Stimulated activated naive CD8-positive, alpha-beta T cell treated with anti-CD3 and anti-CD28 coated beads, Interleukin-15, Interleukin-2, amounts not matched to agents 100 ng/mL and 50 ng/mL, for 24 hours (primary cell): ENCODE measurements at regions not wholly inside any gene's neighbourhood (a gene's known extent, or its start where the extent isn't known, plus 50 kb on each side); places are given as distances from the start of the nearest gene placed in this dataset.

Source experiments
- H3K27ac Mint-ChIP-seq: one replicate; pipeline ENCODE4 v1.8.0; 2021; ENCODE audit warnings: mild to moderate bottlenecking, mixed read lengths
- H3K27me3 Mint-ChIP-seq: one replicate; pipeline ENCODE4 v1.8.0; 2021; ENCODE audit warnings: mixed read lengths
- H3K36me3 Mint-ChIP-seq: one replicate; pipeline ENCODE4 v1.8.0; 2021; ENCODE audit warnings: low read depth, mixed read lengths
- H3K4me1 Mint-ChIP-seq: one replicate; pipeline ENCODE4 v1.8.0; 2021; ENCODE audit warnings: low read depth, mixed read lengths
- H3K4me3 Mint-ChIP-seq: one replicate; pipeline ENCODE4 v1.8.0; 2021; ENCODE audit warnings: mild to moderate bottlenecking, mixed read lengths
- H3K9me3 Mint-ChIP-seq: one replicate; pipeline ENCODE4 v1.8.0; 2021; ENCODE audit warnings: mixed read lengths

DNA sequence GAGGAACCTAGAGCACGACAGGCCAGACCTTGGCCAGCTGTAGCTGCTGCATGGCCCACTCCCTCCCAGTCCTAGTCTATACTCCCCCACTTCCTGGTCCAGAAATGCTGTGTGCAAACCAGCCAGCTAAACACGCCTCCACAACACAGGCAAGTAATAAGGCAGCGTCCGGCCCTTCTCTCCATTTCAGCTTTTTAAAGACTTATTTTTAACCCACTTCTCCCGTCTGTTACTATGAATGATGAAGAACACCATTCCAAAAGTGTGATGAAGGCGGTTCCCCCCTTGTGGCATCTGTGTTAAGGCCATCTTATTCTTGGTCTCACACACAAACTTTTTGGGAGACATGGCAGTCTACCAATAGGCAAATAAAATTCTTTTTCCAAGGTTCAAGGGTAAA lies 164.1 kb upstream of the CHRNA7 start:
- Mint-ChIP-seq H3K27me3 (peaks cover 33% of the 10 kb centered on the region), H3K9me3 (no peaks in the 10 kb centered on the region), H3K27ac (no peak overlapping the region), H3K36me3 (no peaks in the 10 kb centered on the region), H3K4me3 (no peak overlapping the region), H3K4me1 (peaks cover 5% of the 10 kb centered on the region)

GRCh38 chr15:31867536-31868442 lies 162.5 kb upstream of the CHRNA7 start:
- peaks cover 35% of the 10 kb centered on the region for H3K27me3 Mint-ChIP-seq
- no peaks in the 10 kb centered on the region for H3K9me3 Mint-ChIP-seq
- H3K4me1 Mint-ChIP-seq, result peaks cover 5% of the 10 kb centered on the region
- no peaks in the 10 kb centered on the region for H3K36me3 Mint-ChIP-seq
- no peak overlapping the region for H3K4me3 Mint-ChIP-seq
- no peak overlapping the region for H3K27ac Mint-ChIP-seq

DNA sequence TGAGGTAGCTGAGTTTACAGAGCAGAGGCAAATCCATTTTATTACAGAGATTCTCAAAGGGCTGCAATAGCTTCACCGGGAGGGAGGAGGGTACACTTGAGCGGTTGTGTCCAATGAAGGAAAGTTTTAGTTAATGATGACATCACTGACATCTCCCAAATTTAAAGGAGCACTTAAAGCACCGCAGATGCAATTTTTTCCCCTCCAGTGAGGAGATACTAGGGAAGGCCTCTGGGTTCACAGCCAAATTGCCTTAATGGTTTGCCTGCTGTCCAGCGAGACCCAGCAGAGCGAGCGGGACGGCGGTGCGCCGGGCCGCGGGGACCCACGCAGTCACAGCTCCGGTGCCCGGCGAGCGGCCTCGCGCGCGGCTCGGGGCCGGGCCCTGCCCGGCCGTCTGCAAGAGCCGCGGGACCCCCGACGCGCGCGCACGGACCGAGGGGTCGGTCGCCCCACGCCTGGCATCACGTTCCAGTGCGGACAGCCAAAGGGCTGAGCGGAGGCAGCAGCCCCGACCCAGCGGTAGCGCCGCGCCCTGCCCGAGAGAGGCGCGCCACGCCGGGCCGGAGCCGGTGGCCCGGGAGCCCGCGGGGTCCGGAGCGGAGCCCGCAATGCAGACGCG lies 160.5 kb upstream of the CHRNA7 start:
- Mint-ChIP-seq H3K4me3 (peak overlapping the region; percentile 78), H3K27ac (peak overlapping the region; percentile 26), H3K27me3 (peaks cover 28% of the 10 kb centered on the region), H3K9me3 (no peaks in the 10 kb centered on the region), H3K4me1 (peaks cover 5% of the 10 kb centered on the region), H3K36me3 (no peaks in the 10 kb centered on the region)

GRCh38 chr15:31870328-31871165 lies 159.8 kb upstream of the CHRNA7 start, which contains the start of gene OTUD7A:
Gene OTUD7A (minus strand): TSS chr15:31870673.
- peaks cover 5% of the 10 kb centered on the region for H3K4me1 Mint-ChIP-seq
- H3K36me3 Mint-ChIP-seq, result no peaks in the 10 kb centered on the region
- peaks cover 29% of the 10 kb centered on the region for H3K27me3 Mint-ChIP-seq
- peak within 1 kb of the TSS; percentile 40 for H3K27ac Mint-ChIP-seq
- H3K9me3 Mint-ChIP-seq, result no peaks in the 10 kb centered on the region
- H3K4me3 Mint-ChIP-seq, result peak within 1 kb of the TSS; percentile 85

- Mint-ChIP-seq H3K4me3 (peak overlapping the region; percentile 85), H3K27me3 (peaks cover 29% of the 10 kb centered on the region), H3K4me1 (peaks cover 5% of the 10 kb centered on the region), H3K9me3 (no peaks in the 10 kb centered on the region), H3K36me3 (no peaks in the 10 kb centered on the region), H3K27ac (peak overlapping the region; percentile 40)
Observed at GRCh38 chr15:31871166-31871886, 159.0 kb upstream of the CHRNA7 start.

DNA sequence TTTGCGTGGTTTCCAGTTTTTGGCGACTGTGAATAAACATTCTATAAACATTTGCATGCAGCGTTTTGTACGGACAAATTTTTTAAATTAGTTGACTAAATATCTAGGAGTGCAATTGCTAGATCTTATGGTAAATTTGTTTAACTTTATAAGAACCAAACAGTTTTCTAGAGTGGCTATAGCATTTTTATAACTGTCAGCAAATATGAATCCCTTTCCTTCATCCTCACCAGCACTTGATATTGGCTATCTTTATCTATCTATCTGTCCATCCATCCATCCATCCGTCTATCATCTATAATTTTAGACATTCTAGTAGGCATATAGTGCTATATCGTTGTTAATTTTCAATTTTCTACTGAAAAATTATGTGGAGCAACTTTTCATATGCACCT lies 158.4 kb upstream of the CHRNA7 start:
- Mint-ChIP-seq H3K4me3 (peak overlapping the region; percentile 6), H3K9me3 (no peaks in the 10 kb centered on the region), H3K27ac (no peak overlapping the region), H3K4me1 (peaks cover 5% of the 10 kb centered on the region), H3K36me3 (no peaks in the 10 kb centered on the region), H3K27me3 (peaks cover 27% of the 10 kb centered on the region)

GRCh38 chr15:31887246-31887645 lies 143.1 kb upstream of the CHRNA7 start:
- H3K36me3 Mint-ChIP-seq, result no peaks in the 10 kb centered on the region
- no peak overlapping the region for H3K4me3 Mint-ChIP-seq
- peaks cover 3% of the 10 kb centered on the region for H3K9me3 Mint-ChIP-seq

DNA sequence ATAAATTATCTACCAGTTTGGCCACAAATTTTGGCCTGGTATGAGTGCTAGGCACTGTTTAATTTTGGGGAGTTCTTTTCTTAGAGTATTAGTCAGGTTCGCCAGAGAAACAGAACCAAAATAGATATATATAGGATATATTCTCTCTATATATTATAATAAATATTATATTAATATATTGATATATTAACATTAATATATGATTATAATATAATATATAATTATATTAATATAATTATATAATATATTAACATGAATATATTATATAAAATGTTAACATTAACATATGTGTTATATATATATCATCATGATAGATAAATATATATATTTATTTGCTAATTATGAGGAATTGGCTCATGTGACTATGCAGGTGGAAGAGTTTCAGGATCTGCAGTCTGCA lies 137.8 kb upstream of the CHRNA7 start:
- peaks cover 41% of the 10 kb centered on the region for H3K27me3 Mint-ChIP-seq
- H3K36me3 Mint-ChIP-seq, result peaks cover 1% of the 10 kb centered on the region
- H3K27ac Mint-ChIP-seq, result no peak overlapping the region
- H3K4me1 Mint-ChIP-seq, result no peaks in the 10 kb centered on the region
- peaks cover 2% of the 10 kb centered on the region for H3K9me3 Mint-ChIP-seq
- H3K4me3 Mint-ChIP-seq, result no peak overlapping the region

More at GRCh38 chr15:31887246-31887645, 143.1 kb upstream of the CHRNA7 start:
- Mint-ChIP-seq H3K27me3 (peaks cover 47% of the 10 kb centered on the region), H3K4me1 (no peaks in the 10 kb centered on the region), H3K27ac (no peak overlapping the region)

GRCh38 chr15:31893780-31894179 lies 136.5 kb upstream of the CHRNA7 start:
- H3K36me3 Mint-ChIP-seq, result peaks cover 5% of the 10 kb centered on the region
- no peaks in the 10 kb centered on the region for H3K4me1 Mint-ChIP-seq
- H3K9me3 Mint-ChIP-seq, result peaks cover 6% of the 10 kb centered on the region
- peaks cover 36% of the 10 kb centered on the region for H3K27me3 Mint-ChIP-seq
- H3K27ac Mint-ChIP-seq, result no peak overlapping the region
- no peak overlapping the region for H3K4me3 Mint-ChIP-seq

DNA sequence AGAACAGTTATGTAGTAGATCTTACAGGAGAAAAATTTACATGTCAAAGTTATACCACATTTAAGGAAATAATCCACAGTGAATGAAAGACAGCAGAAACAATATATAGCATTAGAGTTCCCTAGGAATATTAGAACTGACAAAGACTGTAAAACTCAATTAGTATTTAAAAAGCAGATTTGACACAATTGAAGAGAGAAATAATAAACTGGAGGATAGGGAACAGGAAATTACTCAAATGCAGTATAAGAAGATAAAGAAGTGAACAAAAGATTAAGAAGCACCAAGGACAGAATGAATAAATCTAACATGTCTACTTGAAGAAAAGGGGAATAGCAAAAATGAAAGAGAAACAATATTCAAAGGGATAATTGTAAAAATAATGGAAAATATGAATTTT lies 132.6 kb upstream of the CHRNA7 start:
- Mint-ChIP-seq H3K27ac (no peak overlapping the region), H3K4me1 (no peaks in the 10 kb centered on the region), H3K9me3 (peaks cover 10% of the 10 kb centered on the region)

DNA sequence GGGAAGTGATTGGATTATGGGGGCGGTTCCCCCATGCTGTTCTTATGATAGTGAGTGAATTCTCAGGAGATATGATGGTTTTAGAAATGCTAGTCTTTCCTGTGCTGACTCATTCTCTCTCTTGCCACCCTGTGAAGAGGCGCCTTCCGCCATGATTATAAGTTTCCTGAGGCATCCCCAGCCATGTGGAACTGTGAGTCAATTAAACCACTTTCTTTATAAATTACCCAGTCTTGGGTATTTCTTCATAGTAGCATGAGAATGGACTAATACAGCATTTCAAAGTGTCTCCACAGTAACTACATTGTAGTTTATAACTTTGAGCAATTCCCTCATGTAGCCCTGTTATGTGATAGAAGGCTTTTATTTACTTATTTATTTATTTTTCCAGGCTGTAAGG lies 128.8 kb upstream of the CHRNA7 start:
- no peak overlapping the region for H3K4me3 Mint-ChIP-seq
- H3K36me3 Mint-ChIP-seq, result peaks cover 5% of the 10 kb centered on the region
- H3K9me3 Mint-ChIP-seq, result peaks cover 10% of the 10 kb centered on the region
- no peak overlapping the region for H3K27ac Mint-ChIP-seq
- H3K4me1 Mint-ChIP-seq, result no peaks in the 10 kb centered on the region
- H3K27me3 Mint-ChIP-seq, result peaks cover 22% of the 10 kb centered on the region

More for the DNA sequence above, 132.6 kb upstream of the CHRNA7 start:
- Mint-ChIP-seq H3K27me3 (peaks cover 9% of the 10 kb centered on the region), H3K4me3 (no peak overlapping the region), H3K36me3 (peaks cover 5% of the 10 kb centered on the region)

DNA sequence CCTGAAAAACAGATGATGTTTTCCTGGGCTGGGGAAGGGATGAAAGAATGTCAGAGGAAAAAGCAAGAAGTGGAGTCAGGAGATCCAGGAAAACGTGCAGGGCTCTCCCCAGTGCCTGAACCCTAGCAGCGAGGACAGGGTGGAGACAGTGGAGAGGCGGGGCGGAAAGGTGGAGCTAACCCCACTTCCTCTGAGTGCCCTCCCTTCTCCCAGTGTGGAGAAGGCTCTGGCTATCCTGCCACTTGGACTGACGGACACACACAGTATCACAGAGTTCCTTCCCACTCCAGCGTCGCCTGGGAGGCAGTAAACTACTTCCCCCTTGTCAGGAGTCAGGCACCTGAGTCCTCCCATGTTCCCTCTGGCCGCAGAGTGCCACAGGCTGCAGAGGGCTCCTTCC lies 125.3 kb upstream of the CHRNA7 start:
- Mint-ChIP-seq H3K27me3 (peaks cover 21% of the 10 kb centered on the region), H3K9me3 (peaks cover 4% of the 10 kb centered on the region), H3K27ac (no peak overlapping the region), H3K4me3 (no peak overlapping the region), H3K4me1 (no peaks in the 10 kb centered on the region), H3K36me3 (no peaks in the 10 kb centered on the region)

DNA sequence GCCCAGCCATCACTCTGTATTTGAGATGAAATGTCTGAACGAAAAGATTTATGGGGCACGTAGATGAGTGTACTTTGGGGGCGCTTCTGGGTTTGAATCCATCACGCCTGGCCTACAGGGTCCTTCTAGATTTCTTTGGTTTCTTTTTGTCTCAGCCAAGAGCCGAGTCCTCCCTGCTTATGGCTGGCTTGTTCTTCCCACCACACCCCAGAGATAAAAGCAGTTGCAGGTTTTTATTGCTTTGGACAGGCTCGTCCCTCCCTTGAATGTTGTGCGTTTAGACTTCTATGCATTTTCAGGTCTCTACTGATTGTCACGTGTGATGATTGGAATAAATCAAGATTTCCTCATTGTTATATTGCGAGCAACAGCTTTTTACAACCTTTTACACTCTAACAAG lies 104.8 kb upstream of the CHRNA7 start:
- Mint-ChIP-seq H3K9me3 (peaks cover 32% of the 10 kb centered on the region), H3K27ac (no peak overlapping the region), H3K36me3 (peaks cover 4% of the 10 kb centered on the region), H3K27me3 (peaks cover 15% of the 10 kb centered on the region), H3K4me1 (peaks cover 4% of the 10 kb centered on the region), H3K4me3 (no peak overlapping the region)

DNA sequence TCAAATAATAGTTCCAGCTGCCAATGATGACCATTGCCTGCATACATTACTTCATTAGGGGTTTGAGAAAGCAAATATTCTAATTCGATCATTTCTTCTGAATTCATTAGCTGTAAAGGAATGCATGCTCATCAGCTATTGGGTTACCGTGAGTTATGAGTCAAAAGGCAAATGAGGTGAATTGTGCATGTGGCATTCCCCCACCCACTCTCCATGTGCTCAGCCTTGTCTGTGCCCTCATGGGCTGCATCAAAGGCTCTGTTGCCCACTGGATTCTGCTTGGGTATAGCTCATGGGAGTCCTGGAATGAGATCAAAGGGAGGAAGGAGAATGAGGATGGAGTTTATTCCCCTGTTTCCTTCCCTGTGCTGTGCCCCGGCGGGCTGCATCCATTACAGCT lies 99.3 kb upstream of the CHRNA7 start:
- H3K4me1 Mint-ChIP-seq, result peaks cover 11% of the 10 kb centered on the region
- H3K4me3 Mint-ChIP-seq, result no peak overlapping the region
- peaks cover 20% of the 10 kb centered on the region for H3K27me3 Mint-ChIP-seq
- H3K9me3 Mint-ChIP-seq, result no peaks in the 10 kb centered on the region
- H3K27ac Mint-ChIP-seq, result no peak overlapping the region
- H3K36me3 Mint-ChIP-seq, result no peaks in the 10 kb centered on the region
